H1 (cell line): ENCODE measurements at regions not wholly inside any gene's neighbourhood (a gene's known extent, or its start where the extent isn't known, plus 50 kb on each side); places are given as distances from the start of the nearest gene placed in this dataset.

Experiments
- CTCF ChIA-PET: fragments of 300-600 bp; sonication (Branson Sonifier 250); formaldehyde crosslinking; loops from one replicate; lab custom pipeline; 2021; ENCODE audit not compliant: partially characterized antibody; lab: Charles Lee
- POLR2A ChIA-PET: fragments of 300-600 bp; sonication (Branson Sonifier 250); formaldehyde crosslinking; loops from one replicate; lab custom pipeline; 2021; ENCODE audit warnings: inconsistent platforms; ENCODE audit not compliant: partially characterized antibody; lab: Charles Lee
- DNase-seq, 2 experiments: peaks; one replicate each; pipeline versions ENCODE4 v3.0.0 to v3.0.0-alpha.2; 2010 to 2022; ENCODE audit warnings: low spot score in 2 of 2, low read depth in 1 of 2, mixed read lengths in 1 of 2
- FAIRE-seq: peaks from 2 replicates; lab custom pipeline; 2011; peaks lifted over from hg19 to GRCh38; lab: Jason Lieb, UNC
- H2AFZ ChIP-seq: 2 replicates; pipeline ENCODE4 v1.8.1; 2012; ENCODE audit warnings: low read length, inconsistent platforms
- H2AK5ac ChIP-seq: 2 replicates; pipeline ENCODE4 v1.6.1; 2013; ENCODE audit warnings: low read depth, low read length
- H2BK120ac ChIP-seq: replicated peaks from 2 replicates; pipeline ENCODE3; 2013; ENCODE audit warnings: low read depth, low read length, inconsistent platforms
- H2BK12ac ChIP-seq: 2 replicates; pipeline ENCODE4 v1.6.1; 2013; ENCODE audit warnings: low read depth, low read length
- H2BK15ac ChIP-seq: 2 replicates; pipeline ENCODE4 v1.6.1; 2013; ENCODE audit warnings: low read length
- H2BK20ac ChIP-seq: 2 replicates; pipeline ENCODE4 v1.6.1; 2013; ENCODE audit warnings: low read length
- H2BK5ac ChIP-seq: 2 replicates; pipeline ENCODE4 v1.6.1; 2013; ENCODE audit warnings: low read depth, low read length
- H3K14ac ChIP-seq: 2 replicates; pipeline ENCODE4 v1.6.1; 2013; ENCODE audit warnings: inconsistent platforms; ENCODE audit not compliant: insufficient read length
- H3K18ac ChIP-seq: 2 replicates; pipeline ENCODE4 v1.6.1; 2013; ENCODE audit warnings: low read length; ENCODE audit errors: extremely low read depth
- H3K23ac ChIP-seq: 2 replicates; pipeline ENCODE4 v1.6.1; 2013; ENCODE audit warnings: inconsistent platforms; ENCODE audit not compliant: insufficient read length
- H3K23me2 ChIP-seq: 2 replicates; pipeline ENCODE4 v1.6.1; 2013; ENCODE audit warnings: low read depth, low read length
- H3K27ac ChIP-seq: 2 replicates; pipeline ENCODE4 v1.6.1; 2011; ENCODE audit warnings: low read depth, low read length, inconsistent platforms
- H3K27me3 ChIP-seq, 4 experiments: replicated peaks in 1 of 4; 1 replicate in 1 of 4; 2 replicates in 3 of 4; pipeline versions ENCODE4 v1.6.1 to v1.8.1; 2011 to 2013; ENCODE audit warnings: low read length in 3 of 4, mild to moderate bottlenecking in 3 of 4, inconsistent platforms in 2 of 4, mixed read lengths in 2 of 4, moderate library complexity in 1 of 4; ENCODE audit not compliant: control insufficient read depth in 3 of 4, insufficient read depth in 3 of 4; ENCODE audit errors: extremely low read depth in 1 of 4
- H3K36me3 ChIP-seq, 4 experiments: 2 replicates each; pipeline versions ENCODE4 v1.6.1 to v1.8.1; 2011 to 2013; ENCODE audit warnings: mild to moderate bottlenecking in 4 of 4, low read length in 3 of 4, moderate library complexity in 2 of 4, control low read depth in 1 of 4, inconsistent platforms in 1 of 4; ENCODE audit not compliant: insufficient read depth in 4 of 4, control insufficient read depth in 2 of 4
- H3K4ac ChIP-seq: replicated peaks from 2 replicates; pipeline ENCODE3; 2013; ENCODE audit warnings: low read length, low read depth, mixed read lengths, inconsistent platforms; ENCODE audit not compliant: insufficient read length
- H3K4me1 ChIP-seq, 4 experiments: replicated peaks in 1 of 4; 1 replicate in 1 of 4; 2 replicates in 3 of 4; pipeline versions ENCODE4 v1.6.1 to v1.8.1; 2011 to 2013; ENCODE audit warnings: low read length in 3 of 4, inconsistent platforms in 2 of 4, mixed read lengths in 1 of 4; ENCODE audit not compliant: insufficient read depth in 4 of 4, control insufficient read depth in 3 of 4
- H3K4me2 ChIP-seq, 2 experiments: 2 replicates each; pipeline versions ENCODE4 v1.6.1 to v1.8.1; 2011 to 2013; ENCODE audit warnings: low read depth in 2 of 2, low read length in 2 of 2, control low read depth in 1 of 2, inconsistent platforms in 1 of 2, mild to moderate bottlenecking in 1 of 2; ENCODE audit not compliant: insufficient read depth in 1 of 2
- H3K4me3 ChIP-seq, 4 experiments: fragments of 200-600, 300-600 bp in 1 of 4; sonication (generic), shearing (Covaris generic), sonication (Bioruptor Twin) in 1 of 4; 2 replicates each; pipeline versions ENCODE4 v1.5.1 to v1.8.1; 2011 to 2016; ENCODE audit warnings: low read length in 4 of 4, low read depth in 3 of 4, control low read depth in 2 of 4, inconsistent platforms in 2 of 4, mild to moderate bottlenecking in 2 of 4, mixed read lengths in 1 of 4, moderate library complexity in 1 of 4; ENCODE audit not compliant: insufficient read depth in 2 of 4; ENCODE audit errors: extremely low read depth in 1 of 4
- H3K56ac ChIP-seq: replicated peaks from 2 replicates; pipeline ENCODE3; 2013; ENCODE audit warnings: low read depth, mild to moderate bottlenecking, mixed read lengths, low read length, inconsistent platforms; ENCODE audit not compliant: insufficient read length
- H3K79me1 ChIP-seq: 2 replicates; pipeline ENCODE4 v1.6.1; 2013; ENCODE audit warnings: low read depth, low read length, control low read depth
- H3K79me2 ChIP-seq, 2 experiments: 2 replicates each; pipeline versions ENCODE4 v1.6.1 to v1.8.1; 2012 to 2013; ENCODE audit warnings: low read length in 2 of 2, mild to moderate bottlenecking in 2 of 2, inconsistent platforms in 1 of 2; ENCODE audit not compliant: insufficient read depth in 2 of 2, control insufficient read depth in 1 of 2
- H3K9ac ChIP-seq, 4 experiments: replicated peaks in 1 of 4; 1 replicate in 1 of 4; 2 replicates in 3 of 4; pipeline versions ENCODE4 v1.6.1 to v1.8.1; 2011 to 2013; ENCODE audit warnings: low read depth in 3 of 4, low read length in 3 of 4, control low read depth in 2 of 4, mild to moderate bottlenecking in 2 of 4, moderate library complexity in 2 of 4, inconsistent platforms in 1 of 4; ENCODE audit errors: extremely low read depth in 1 of 4
- H3K9me3 ChIP-seq, 2 experiments: 2 replicates each; pipeline versions ENCODE4 v1.6.1 to v1.8.1; 2012 to 2013; ENCODE audit warnings: mild to moderate bottlenecking in 2 of 2, moderate library complexity in 2 of 2, control low read depth in 1 of 2, inconsistent platforms in 1 of 2, low read depth in 1 of 2, low read length in 1 of 2, mixed read lengths in 1 of 2; ENCODE audit not compliant: insufficient read depth in 2 of 2
- H4K20me1 ChIP-seq, 2 experiments: replicated peaks in 1 of 2; 2 replicates each; pipeline versions ENCODE3 to v1.8.1; 2011 to 2013; ENCODE audit warnings: inconsistent platforms in 2 of 2, low read length in 2 of 2, mild to moderate bottlenecking in 1 of 2; ENCODE audit not compliant: insufficient read depth in 2 of 2, control insufficient read depth in 1 of 2
- H4K5ac ChIP-seq: 2 replicates; pipeline ENCODE4 v1.6.1; 2013; ENCODE audit warnings: low read length, low read depth, mixed read lengths, inconsistent platforms; ENCODE audit not compliant: insufficient read length
- H4K8ac ChIP-seq: 2 replicates; pipeline ENCODE4 v1.8.0; 2013; ENCODE audit warnings: mild to moderate bottlenecking, moderate library complexity, low read length, inconsistent platforms; ENCODE audit not compliant: insufficient read depth; ENCODE audit errors: extremely low read depth
- H4K91ac ChIP-seq: replicated peaks from 2 replicates; pipeline ENCODE3; 2013; ENCODE audit warnings: low read length, mixed read lengths, inconsistent platforms; ENCODE audit not compliant: insufficient read length
- ATF2 ChIP-seq: IDR thresholded peaks from 2 replicates; pipeline ENCODE4 v1.6.1; 2012; ENCODE audit warnings: low read length, inconsistent platforms
- CEBPB ChIP-seq: IDR thresholded peaks from 2 replicates; pipeline ENCODE4 v1.6.1; 2012; ENCODE audit warnings: low read depth, low read length
- CTCF ChIP-seq, 3 experiments: IDR thresholded peaks; 1 replicate in 2 of 3; 2 replicates in 1 of 3; pipeline versions ENCODE4 v1.5.1 to v1.6.1; 2011; ENCODE audit warnings: low read length in 3 of 3, mild to moderate bottlenecking in 3 of 3, inconsistent platforms in 2 of 3, low read depth in 1 of 3, moderate library complexity in 1 of 3; ENCODE audit not compliant: insufficient read depth in 1 of 3; ENCODE audit errors: control extremely low read depth in 1 of 3
- EP300 ChIP-seq, 2 experiments: IDR thresholded peaks; 1 replicate in 1 of 2; 2 replicates in 1 of 2; pipeline ENCODE4 v1.6.1; 2011 to 2012; ENCODE audit warnings: low read depth in 2 of 2, low read length in 2 of 2, mild to moderate bottlenecking in 2 of 2, borderline replicate concordance in 1 of 2, inconsistent platforms in 1 of 2, moderate library complexity in 1 of 2
- GTF2F1 ChIP-seq: IDR thresholded peaks from 2 replicates; pipeline ENCODE4 v1.6.1; 2012; ENCODE audit warnings: low read depth, low read length, improper control_type of control experiment, borderline replicate concordance
- HDAC2 ChIP-seq, 2 experiments: fragments of 300-600 bp in 1 of 2; sonication (generic) in 1 of 2; IDR thresholded peaks; 2 replicates each; pipeline ENCODE4 v1.6.1; 2011 to 2012; ENCODE audit warnings: low read depth in 2 of 2, low read length in 2 of 2, mild to moderate bottlenecking in 2 of 2, moderate library complexity in 2 of 2, borderline replicate concordance in 1 of 2, inconsistent platforms in 1 of 2
- HDAC6 ChIP-seq: IDR thresholded peaks from one replicate; pipeline ENCODE4 v1.7.1; 2012; ENCODE audit warnings: low read depth, mild to moderate bottlenecking, inconsistent platforms, low read length, moderate library complexity
- JUND ChIP-seq: IDR thresholded peaks from 2 replicates; pipeline ENCODE4 v1.6.1; 2011; ENCODE audit warnings: mild to moderate bottlenecking, improper control_type of control experiment, low read length
- KDM5A ChIP-seq: fragments of 200-600 bp; IDR thresholded peaks from 2 replicates; pipeline ENCODE4 v1.7.1; 2012; ENCODE audit warnings: mild to moderate bottlenecking, low read length, inconsistent platforms, mixed read lengths
- RXRA ChIP-seq: IDR thresholded peaks from 2 replicates; pipeline ENCODE4 v1.6.1; 2011; ENCODE audit warnings: low read depth, mild to moderate bottlenecking, low read length, moderate library complexity; ENCODE audit not compliant: insufficient read depth
- WGBS, 2 experiments: shearing (Covaris generic) in 1 of 2; methylation state at CpG; one replicate each; pipeline versions ENCODE4 v1.1.6 to v1.1.7; 2013 to 2015; ENCODE audit warnings: low lambda C conversion rate in 2 of 2, mixed read lengths in 2 of 2, inconsistent platforms in 1 of 2, low coverage in 1 of 2, missing lambda C conversion rate in 1 of 2; ENCODE audit not compliant: insufficient replicate concordance in 2 of 2, insufficient coverage in 1 of 2, insufficient read length in 1 of 2; ENCODE audit errors: extremely low coverage in 1 of 2, missing lambda C conversion rate in 1 of 2; 5-methylcytosine and 5-hydroxymethylcytosine counted together

GRCh38 chr2:239793086-239793485 is 232.1 kb downstream of the NDUFA10 start:
- Histone ChIP-seq H3K36me3 (no peaks in the 10 kb centered on the region), H4K8ac (no peak overlapping the region), H3K27me3 (no peaks in the 10 kb centered on the region), H3K23ac (no peak overlapping the region), H2BK120ac (no peak overlapping the region), H2BK5ac (no peak overlapping the region), H2BK12ac (no peak overlapping the region), H3K79me1 (no peaks in the 10 kb centered on the region), H3K27ac (no peak overlapping the region), H3K14ac (no peak overlapping the region), H3K4me1 (no peaks in the 10 kb centered on the region), H3K4ac (no peak overlapping the region), H3K9me3 (no peaks in the 10 kb centered on the region), H3K18ac (no peak overlapping the region), H3K4me2 (no peak overlapping the region), H3K56ac (no peak overlapping the region), H3K9ac (no peak overlapping the region), H4K20me1 (no peaks in the 10 kb centered on the region), H2AK5ac (no peak overlapping the region), H4K91ac (no peak overlapping the region), H4K5ac (no peak overlapping the region), H3K23me2 (no peaks in the 10 kb centered on the region), H3K79me2 (no peaks in the 10 kb centered on the region), H3K4me3 (no peak overlapping the region), H2AFZ (no peak overlapping the region), H2BK15ac (no peak overlapping the region), H2BK20ac (no peak overlapping the region)
- ChIA-PET POLR2A (no interaction called here), CTCF (no interaction called here)
- FAIRE-seq (no peak), DNase-seq (no peak)
- 91 to 100% methylated on average over 1 to 5 of the region's 5 CpGs for WGBS, 2 experiments
- TF ChIP-seq HDAC6 = no peak
- TF ChIP-seq EP300 (IDR thresholded peaks at IDR 0.05; ENCODE audit: borderline replicate concordance in 1 of 2, low read depth in 2 of 2, low read length in 2 of 2) = no peak
- TF ChIP-seq KDM5A = no peak
- no peak for TF ChIP-seq HDAC2 (IDR thresholded peaks at IDR 0.05; ENCODE audit: borderline replicate concordance in 1 of 2, low read depth in 2 of 2, low read length in 2 of 2)
- no peak for TF ChIP-seq GTF2F1
- no peak for TF ChIP-seq ATF2
- TF ChIP-seq CTCF (IDR thresholded peaks at IDR 0.05; ENCODE audit: control extremely low read depth in 1 of 3, insufficient read depth in 1 of 3, low read depth in 1 of 3, low read length in 3 of 3) = no peak
- TF ChIP-seq JUND = no peak
- no peak for TF ChIP-seq RXRA
- TF ChIP-seq CEBPB = no peak
